ENCODE measurements at regions not wholly inside any gene's neighbourhood (a gene's known extent, or its start where the extent isn't known, plus 50 kb on each side); places are given as distances from the start of the nearest gene placed in this dataset.
"Not testable (repeated sequence)": the region's sequence is repeated elsewhere in the genome, so short reads cannot be mapped to it uniquely, and the experiment has no call there.

GRCh38 chr4:129853685-129854467, 757.9 kb downstream of the C4orf33 start:
- H3K27me3 Mint-ChIP-seq; H3K36me3 ChIP-seq (ENCODE audit: insufficient read depth, low read length); DNase-seq; POLR2A ChIA-PET; H3K9me3 ChIP-seq (ENCODE audit: low read length); H3K4me3 ChIP-seq (ENCODE audit: low read length); H3K27ac ChIP-seq (ENCODE audit: low read depth, low read length); H3K36me3 Mint-ChIP-seq; CTCF ChIA-PET; H3K27me3 ChIP-seq (ENCODE audit: insufficient read depth, low read length, poor library complexity, severe bottlenecking); H3K4me1 Mint-ChIP-seq; H3K4me1 ChIP-seq (ENCODE audit: insufficient read depth, low read length); H3K27ac Mint-ChIP-seq: not testable (repeated sequence)
- H3K4me3 Mint-ChIP-seq = peak overlapping the region in 1 of 7 donors; percentile 63
- H3K9me3 Mint-ChIP-seq = peaks cover 0 to 11% (median 0%) of the 10 kb centered on the region in 5 donors

GRCh38 chr4:129862461-129862860, 766.5 kb downstream of the C4orf33 start:
- Mint-ChIP-seq H3K4me1 (no peaks in the 10 kb centered on the region), H3K9me3 (peaks cover 0 to 4% (median 2%) of the 10 kb centered on the region in 5 donors), H3K27me3 (no peaks in the 10 kb centered on the region), H3K36me3 (no peaks in the 10 kb centered on the region), H3K4me3 (no peak overlapping the region), H3K27ac (no peak overlapping the region)
- ChIA-PET CTCF (no interaction called here), POLR2A (no interaction called here)
- Histone ChIP-seq H3K27me3 (ENCODE audit: insufficient read depth, low read length, poor library complexity, severe bottlenecking) (no peaks in the 10 kb centered on the region), H3K36me3 (ENCODE audit: insufficient read depth, low read length) (no peaks in the 10 kb centered on the region), H3K9me3 (ENCODE audit: low read length) (no peaks in the 10 kb centered on the region), H3K27ac (ENCODE audit: low read depth, low read length) (no peak overlapping the region), H3K4me3 (ENCODE audit: low read length) (no peak overlapping the region), H3K4me1 (ENCODE audit: insufficient read depth, low read length) (no peaks in the 10 kb centered on the region)
- DNase-seq = no peak

- H3K9me3 Mint-ChIP-seq = peaks cover 0 to 8% (median 2%) of the 10 kb centered on the region in 5 donors
- ChIA-PET POLR2A (no interaction called here), CTCF (no interaction called here)
- no peaks in the 10 kb centered on the region for H3K4me1 Mint-ChIP-seq
- Histone ChIP-seq H3K36me3 (ENCODE audit: insufficient read depth, low read length) (no peaks in the 10 kb centered on the region), H3K4me1 (ENCODE audit: insufficient read depth, low read length) (no peaks in the 10 kb centered on the region), H3K27ac (ENCODE audit: low read depth, low read length) (no peak overlapping the region), H3K27me3 (ENCODE audit: insufficient read depth, low read length, poor library complexity, severe bottlenecking) (no peaks in the 10 kb centered on the region), H3K4me3 (ENCODE audit: low read length) (no peak overlapping the region), H3K9me3 (ENCODE audit: low read length) (no peaks in the 10 kb centered on the region)
- H3K36me3 Mint-ChIP-seq = no peaks in the 10 kb centered on the region
- H3K27me3 Mint-ChIP-seq = no peaks in the 10 kb centered on the region
- H3K4me3 Mint-ChIP-seq = no peak overlapping the region
- no peak for DNase-seq
- H3K27ac Mint-ChIP-seq = no peak overlapping the region
These were observed 767.3 kb downstream of the C4orf33 start for GRCh38 chr4:129863206-129863605.

- H3K9me3 ChIP-seq (ENCODE audit: low read length) = no peaks in the 10 kb centered on the region
- Mint-ChIP-seq H3K27ac (no peak overlapping the region), H3K36me3 (no peaks in the 10 kb centered on the region), H3K4me3 (no peak overlapping the region), H3K9me3 (peaks cover 0 to 30% (median 2%) of the 10 kb centered on the region in 5 donors), H3K4me1 (no peaks in the 10 kb centered on the region), H3K27me3 (no peaks in the 10 kb centered on the region)
- H3K36me3 ChIP-seq (ENCODE audit: insufficient read depth, low read length) = no peaks in the 10 kb centered on the region
- no peak overlapping the region for H3K4me3 ChIP-seq (ENCODE audit: low read length)
- CTCF ChIA-PET = no interaction called here
- POLR2A ChIA-PET = no interaction called here
- DNase-seq = no peak
- no peaks in the 10 kb centered on the region for H3K27me3 ChIP-seq (ENCODE audit: insufficient read depth, low read length, poor library complexity, severe bottlenecking)
- no peak overlapping the region for H3K27ac ChIP-seq (ENCODE audit: low read depth, low read length)
- no peaks in the 10 kb centered on the region for H3K4me1 ChIP-seq (ENCODE audit: insufficient read depth, low read length)
These were observed 788.0 kb downstream of the C4orf33 start for GRCh38 chr4:129883996-129884395.

- H3K27ac ChIP-seq (ENCODE audit: low read depth, low read length) = no peak overlapping the region
- Mint-ChIP-seq H3K27me3 (peaks cover 0 to 2% of the 10 kb centered on the region in 2 donors), H3K4me1 (no peaks in the 10 kb centered on the region), H3K27ac (no peak overlapping the region), H3K4me3 (no peak overlapping the region), H3K9me3 (peaks cover 2 to 14% (median 11%) of the 10 kb centered on the region in 5 donors), H3K36me3 (no peaks in the 10 kb centered on the region)
- no peak for DNase-seq
- H3K36me3 ChIP-seq (ENCODE audit: insufficient read depth, low read length) = no peaks in the 10 kb centered on the region
- ChIA-PET POLR2A (no interaction called here), CTCF (no interaction called here)
- no peak overlapping the region for H3K4me3 ChIP-seq (ENCODE audit: low read length)
- H3K9me3 ChIP-seq (ENCODE audit: low read length) = no peaks in the 10 kb centered on the region
- no peaks in the 10 kb centered on the region for H3K4me1 ChIP-seq (ENCODE audit: insufficient read depth, low read length)
- H3K27me3 ChIP-seq (ENCODE audit: insufficient read depth, low read length, poor library complexity, severe bottlenecking) = no peaks in the 10 kb centered on the region
These were observed 801.2 kb downstream of the C4orf33 start for GRCh38 chr4:129897111-129897510.

- no peak overlapping the region for H3K4me3 Mint-ChIP-seq
- POLR2A ChIA-PET = no interaction called here
- H3K27ac Mint-ChIP-seq = no peak overlapping the region
- Histone ChIP-seq H3K4me1 (ENCODE audit: insufficient read depth, low read length) (no peaks in the 10 kb centered on the region), H3K27ac (ENCODE audit: low read depth, low read length) (no peak overlapping the region), H3K36me3 (ENCODE audit: insufficient read depth, low read length) (no peaks in the 10 kb centered on the region), H3K4me3 (ENCODE audit: low read length) (no peak overlapping the region), H3K27me3 (ENCODE audit: insufficient read depth, low read length, poor library complexity, severe bottlenecking) (no peaks in the 10 kb centered on the region), H3K9me3 (ENCODE audit: low read length) (no peaks in the 10 kb centered on the region)
- H3K4me1 Mint-ChIP-seq = no peaks in the 10 kb centered on the region
- no peaks in the 10 kb centered on the region for H3K27me3 Mint-ChIP-seq
- no peak for DNase-seq
- H3K36me3 Mint-ChIP-seq = no peaks in the 10 kb centered on the region
- CTCF ChIA-PET = no interaction called here
- H3K9me3 Mint-ChIP-seq = peaks cover 4 to 14% (median 9%) of the 10 kb centered on the region in 5 donors
These were observed 803.9 kb downstream of the C4orf33 start for GRCh38 chr4:129899849-129900248.

- Mint-ChIP-seq H3K4me3 (no peak overlapping the region), H3K4me1 (no peaks in the 10 kb centered on the region), H3K36me3 (no peaks in the 10 kb centered on the region), H3K27ac (no peak overlapping the region), H3K27me3 (no peaks in the 10 kb centered on the region), H3K9me3 (peaks cover 4 to 14% (median 8%) of the 10 kb centered on the region in 5 donors)
- DNase-seq = no peak
- Histone ChIP-seq H3K27ac (ENCODE audit: low read depth, low read length) (no peak overlapping the region), H3K4me1 (ENCODE audit: insufficient read depth, low read length) (no peaks in the 10 kb centered on the region), H3K36me3 (ENCODE audit: insufficient read depth, low read length) (no peaks in the 10 kb centered on the region), H3K27me3 (ENCODE audit: insufficient read depth, low read length, poor library complexity, severe bottlenecking) (no peaks in the 10 kb centered on the region), H3K4me3 (ENCODE audit: low read length) (no peak overlapping the region), H3K9me3 (ENCODE audit: low read length) (no peaks in the 10 kb centered on the region)
- ChIA-PET POLR2A (no interaction called here), CTCF (no interaction called here)
These were observed 804.5 kb downstream of the C4orf33 start for GRCh38 chr4:129900430-129900953.

- H3K4me3 Mint-ChIP-seq = no peak overlapping the region
- H3K9me3 ChIP-seq (ENCODE audit: low read length) = no peaks in the 10 kb centered on the region
- ChIA-PET CTCF (no interaction called here), POLR2A (no interaction called here)
- H3K27ac ChIP-seq (ENCODE audit: low read depth, low read length) = no peak overlapping the region
- no peak for DNase-seq
- H3K36me3 ChIP-seq (ENCODE audit: insufficient read depth, low read length) = no peaks in the 10 kb centered on the region
- peaks cover 4 to 14% (median 7%) of the 10 kb centered on the region in 5 donors for H3K9me3 Mint-ChIP-seq
- no peak overlapping the region for H3K4me3 ChIP-seq (ENCODE audit: low read length)
- no peaks in the 10 kb centered on the region for H3K27me3 Mint-ChIP-seq
- H3K4me1 ChIP-seq (ENCODE audit: insufficient read depth, low read length) = no peaks in the 10 kb centered on the region
- H3K27ac Mint-ChIP-seq = no peak overlapping the region
- no peaks in the 10 kb centered on the region for H3K4me1 Mint-ChIP-seq
- H3K36me3 Mint-ChIP-seq = no peaks in the 10 kb centered on the region
- H3K27me3 ChIP-seq (ENCODE audit: insufficient read depth, low read length, poor library complexity, severe bottlenecking) = no peaks in the 10 kb centered on the region
These were observed 805.3 kb downstream of the C4orf33 start for GRCh38 chr4:129901205-129901604.

All from CD8-positive, alpha-beta memory T cell (primary cell).